HL-60 (cell line): ENCODE measurements at regions not wholly inside any gene's neighbourhood (a gene's known extent, or its start where the extent isn't known, plus 50 kb on each side); places are given as distances from the start of the nearest gene placed in this dataset.

Experiments used
- DNase-seq, 2 experiments: peaks; one replicate each; pipeline ENCODE4 v3.0.0-alpha.2; 2010 to 2020; ENCODE audit warnings: low read depth in 1 of 2, low spot score in 1 of 2
- H3K27ac ChIP-seq: fragments of 250-450 bp; sonication (Bioruptor Pico); replicated peaks from 2 replicates; pipeline ENCODE4 v1.5.1; 2020; ENCODE audit warnings: mild to moderate bottlenecking, moderate library complexity
- H3K27me3 ChIP-seq: fragments of 250-450 bp; sonication (Bioruptor Pico); 2 replicates; pipeline ENCODE4 v1.5.1; 2021; ENCODE audit warnings: mild to moderate bottlenecking, moderate library complexity; ENCODE audit not compliant: insufficient read depth, poor library complexity, severe bottlenecking
- H3K4me3 ChIP-seq: replicated peaks from 2 replicates; pipeline ENCODE4 v1.5.1; 2011; ENCODE audit warnings: mild to moderate bottlenecking, control low read depth, low read length; ENCODE audit not compliant: insufficient read depth
- CTCF ChIP-seq: IDR thresholded peaks from one replicate; pipeline ENCODE4 v1.5.1; 2011; ENCODE audit warnings: low read length, control low read depth, inconsistent platforms; ENCODE audit not compliant: insufficient read depth
- GABPA ChIP-seq: IDR thresholded peaks from 2 replicates; pipeline ENCODE4 v1.6.1; 2012; ENCODE audit warnings: low read depth
- POLR2AphosphoS5 ChIP-seq: IDR thresholded peaks from 2 replicates; pipeline ENCODE4 v1.6.1; 2012; ENCODE audit warnings: low read depth
- REST ChIP-seq: IDR thresholded peaks from 2 replicates; pipeline ENCODE4 v1.6.1; 2012; ENCODE audit warnings: low read depth; ENCODE audit not compliant: insufficient replicate concordance
- SPI1 ChIP-seq: IDR thresholded peaks from 2 replicates; pipeline ENCODE4 v1.6.1; 2012; ENCODE audit warnings: low read depth, mild to moderate bottlenecking, borderline replicate concordance

- H3K4me3 ChIP-seq: no peak overlapping the region
- no peak overlapping the region for H3K27ac ChIP-seq
- H3K27me3 ChIP-seq: no peaks in the 10 kb centered on the region
- no peak for TF ChIP-seq CTCF
- TF ChIP-seq POLR2AphosphoS5: no peak
- no peak for TF ChIP-seq SPI1
- no peak for DNase-seq
These were observed 563.7 kb downstream of the PLCL1 start for GRCh38 chr2:198368089-198368488.

GRCh38 chr2:198362740-198363139 is 558.3 kb downstream of the PLCL1 start:
- no peaks in the 10 kb centered on the region for H3K27me3 ChIP-seq
- TF ChIP-seq REST: no peak
- no peak for DNase-seq

GRCh38 chr2:198359308-198359707 is 554.9 kb downstream of the PLCL1 start:
- no peak overlapping the region for H3K27ac ChIP-seq
- H3K4me3 ChIP-seq: no peak overlapping the region
- no peak for DNase-seq
- TF ChIP-seq SPI1 (no peak), CTCF (no peak)
- peaks cover 2% of the 10 kb centered on the region for H3K27me3 ChIP-seq

More at GRCh38 chr2:198362740-198363139, 558.3 kb downstream of the PLCL1 start:
- Histone ChIP-seq H3K27ac (no peak overlapping the region), H3K4me3 (no peak overlapping the region)

- TF ChIP-seq REST (no peak), GABPA (no peak), SPI1 (no peak), CTCF (no peak), POLR2AphosphoS5 (no peak)
- Histone ChIP-seq H3K4me3 (no peak overlapping the region), H3K27ac (no peak overlapping the region), H3K27me3 (peaks cover 2% of the 10 kb centered on the region)
- no peak for DNase-seq
These were observed 551.8 kb downstream of the PLCL1 start for GRCh38 chr2:198356157-198356556.
